Fibroblast of lung (primary cell): ENCODE measurements at regions not wholly inside any gene's neighbourhood (a gene's known extent, or its start where the extent isn't known, plus 50 kb on each side); places are given as distances from the start of the nearest gene placed in this dataset.

Source experiments
- DNase-seq, 2 donors: peaks; one replicate each; pipeline versions ENCODE4 v3.0.0 to v3.0.0-alpha.2; 2010; ENCODE audit warnings: low read depth in 2 of 2
- H2AFZ ChIP-seq: 2 replicates; pipeline ENCODE4 v1.5.1; 2012; ENCODE audit warnings: low read length, control low read depth, inconsistent platforms
- H3K27ac ChIP-seq: 2 replicates; pipeline ENCODE4 v1.5.1; 2011; ENCODE audit warnings: low read length, control low read depth; ENCODE audit not compliant: insufficient read depth
- H3K27me3 ChIP-seq: 2 replicates; pipeline ENCODE4 v1.5.1; 2011; ENCODE audit warnings: mild to moderate bottlenecking, low read length; ENCODE audit not compliant: control insufficient read depth, insufficient read depth
- H3K36me3 ChIP-seq: 2 replicates; pipeline ENCODE4 v1.5.1; 2011; ENCODE audit warnings: low read length; ENCODE audit not compliant: control insufficient read depth, insufficient read depth
- H3K4me1 ChIP-seq: 2 replicates; pipeline ENCODE4 v1.5.1; 2011; ENCODE audit warnings: low read length; ENCODE audit not compliant: control insufficient read depth, insufficient read depth; ENCODE audit errors: extremely low read depth
- H3K4me2 ChIP-seq: 2 replicates; pipeline ENCODE4 v1.5.1; 2011; ENCODE audit warnings: low read length, control low read depth; ENCODE audit not compliant: insufficient read depth; ENCODE audit errors: extremely low read depth
- H3K4me3 ChIP-seq, 4 experiments: fragments of 200-600 bp in 1 of 4; sonication (generic) in 1 of 4; replicated peaks in 1 of 4; 2 replicates each; pipeline ENCODE4 v1.5.1; 2011 to 2016; ENCODE audit warnings: low read length in 4 of 4, low read depth in 3 of 4, mild to moderate bottlenecking in 3 of 4, control low read depth in 2 of 4, inconsistent platforms in 1 of 4, mixed read lengths in 1 of 4; ENCODE audit not compliant: insufficient read depth in 1 of 4; ENCODE audit errors: control extremely low read depth in 1 of 4
- H3K79me2 ChIP-seq: 2 replicates; pipeline ENCODE4 v1.5.1; 2012; ENCODE audit warnings: mild to moderate bottlenecking, low read length, inconsistent platforms; ENCODE audit not compliant: control insufficient read depth, insufficient read depth
- H3K9ac ChIP-seq: 2 replicates; pipeline ENCODE4 v1.5.1; 2011; ENCODE audit warnings: mild to moderate bottlenecking, low read length, control low read depth; ENCODE audit not compliant: insufficient read depth
- H3K9me3 ChIP-seq: 2 replicates; pipeline ENCODE4 v1.5.1; 2012; ENCODE audit warnings: low read depth, low read length; ENCODE audit not compliant: control insufficient read depth, insufficient read depth
- H4K20me1 ChIP-seq: 2 replicates; pipeline ENCODE4 v1.5.1; 2011; ENCODE audit warnings: low read length; ENCODE audit not compliant: control insufficient read depth, insufficient read depth; ENCODE audit errors: extremely low read depth
- EZH2 ChIP-seq: IDR thresholded peaks from 2 replicates; pipeline ENCODE4 v1.5.1; 2012; ENCODE audit warnings: low read length, control low read depth, mild to moderate bottlenecking; ENCODE audit errors: missing control alignments
- TF ChIP-seq, protein P1 (sequence below), 2 donors: IDR thresholded peaks in 1 of 2; conservative IDR thresholded peaks in 1 of 2; 1 replicate in 1 of 2; 2 replicates in 1 of 2; pipeline ENCODE4 v1.5.1; 2011 to 2012; ENCODE audit warnings: low read length in 2 of 2, control low read depth in 1 of 2, inconsistent platforms in 1 of 2, low read depth in 1 of 2, mild to moderate bottlenecking in 1 of 2

DNA sequence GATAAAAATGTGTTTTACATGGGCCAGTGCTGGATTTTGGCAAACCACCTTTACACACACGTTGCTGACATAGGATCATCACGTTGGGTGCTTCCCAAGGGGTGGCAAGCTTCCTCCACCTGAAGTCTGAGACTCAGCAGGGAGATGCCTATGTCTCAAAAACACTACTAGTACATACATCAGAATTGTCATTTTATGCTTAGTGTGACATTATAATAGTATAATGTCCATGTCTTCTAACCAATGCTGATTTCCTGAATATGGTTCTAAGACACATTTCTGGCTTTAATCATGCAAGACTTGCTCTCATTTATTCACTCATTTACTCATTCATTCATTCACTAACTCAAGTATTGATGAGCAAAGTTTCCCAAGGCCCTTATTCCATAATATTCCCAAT, 322.3 kb downstream of the LNPK start:
- no peaks in the 10 kb centered on the region for H3K9me3 ChIP-seq
- H3K27me3 ChIP-seq, result no peaks in the 10 kb centered on the region
- no peaks in the 10 kb centered on the region for H4K20me1 ChIP-seq
- H2AFZ ChIP-seq, result no peak overlapping the region
- no peak overlapping the region for H3K9ac ChIP-seq
- H3K4me1 ChIP-seq, result no peaks in the 10 kb centered on the region
- no peak overlapping the region for H3K4me2 ChIP-seq
- H3K79me2 ChIP-seq, result no peaks in the 10 kb centered on the region
- TF ChIP-seq EZH2, result no peak
- TF ChIP-seq, protein P1, sequence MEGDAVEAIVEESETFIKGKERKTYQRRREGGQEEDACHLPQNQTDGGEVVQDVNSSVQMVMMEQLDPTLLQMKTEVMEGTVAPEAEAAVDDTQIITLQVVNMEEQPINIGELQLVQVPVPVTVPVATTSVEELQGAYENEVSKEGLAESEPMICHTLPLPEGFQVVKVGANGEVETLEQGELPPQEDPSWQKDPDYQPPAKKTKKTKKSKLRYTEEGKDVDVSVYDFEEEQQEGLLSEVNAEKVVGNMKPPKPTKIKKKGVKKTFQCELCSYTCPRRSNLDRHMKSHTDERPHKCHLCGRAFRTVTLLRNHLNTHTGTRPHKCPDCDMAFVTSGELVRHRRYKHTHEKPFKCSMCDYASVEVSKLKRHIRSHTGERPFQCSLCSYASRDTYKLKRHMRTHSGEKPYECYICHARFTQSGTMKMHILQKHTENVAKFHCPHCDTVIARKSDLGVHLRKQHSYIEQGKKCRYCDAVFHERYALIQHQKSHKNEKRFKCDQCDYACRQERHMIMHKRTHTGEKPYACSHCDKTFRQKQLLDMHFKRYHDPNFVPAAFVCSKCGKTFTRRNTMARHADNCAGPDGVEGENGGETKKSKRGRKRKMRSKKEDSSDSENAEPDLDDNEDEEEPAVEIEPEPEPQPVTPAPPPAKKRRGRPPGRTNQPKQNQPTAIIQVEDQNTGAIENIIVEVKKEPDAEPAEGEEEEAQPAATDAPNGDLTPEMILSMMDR (conservative IDR thresholded peaks at IDR 0.05 in 1 of 2, IDR thresholded peaks at IDR 0.05 in 1 of 2; ENCODE audit: low read depth in 1 of 2, low read length in 2 of 2), result no peak
- DNase-seq, result no peak
- no peak overlapping the region for H3K27ac ChIP-seq
- H3K36me3 ChIP-seq, result no peaks in the 10 kb centered on the region
- H3K4me3 ChIP-seq, result no peak overlapping the region

DNA sequence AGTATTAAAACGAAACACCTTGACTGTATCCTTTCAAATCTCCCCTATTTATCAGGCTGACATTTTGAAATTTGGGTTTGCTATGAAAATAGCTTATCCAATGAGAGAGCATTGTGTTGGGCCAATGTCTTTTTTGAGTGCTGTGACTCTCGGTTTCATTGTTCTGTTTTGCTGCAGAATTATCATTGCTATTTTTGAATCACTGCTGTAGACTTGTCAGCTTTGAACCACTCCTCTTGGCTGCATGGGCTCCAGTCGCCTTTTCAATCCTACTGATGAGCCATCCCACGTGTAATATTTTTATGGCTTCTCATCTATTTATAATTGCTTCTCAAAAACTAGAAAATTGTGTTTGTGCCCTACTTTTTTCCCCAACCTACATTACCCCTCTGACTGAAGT, 322.8 kb downstream of the LNPK start:
- TF ChIP-seq, protein P1 (conservative IDR thresholded peaks at IDR 0.05 in 1 of 2, IDR thresholded peaks at IDR 0.05 in 1 of 2; ENCODE audit: low read depth in 1 of 2, low read length in 2 of 2), result no peak
- no peak for TF ChIP-seq EZH2
- no peaks in the 10 kb centered on the region for H3K4me1 ChIP-seq
- H3K79me2 ChIP-seq, result no peaks in the 10 kb centered on the region
- H3K4me3 ChIP-seq, result no peak overlapping the region
- no peak for DNase-seq
- no peaks in the 10 kb centered on the region for H3K27me3 ChIP-seq
- H3K9me3 ChIP-seq, result no peaks in the 10 kb centered on the region
- H3K36me3 ChIP-seq, result no peaks in the 10 kb centered on the region
- no peak overlapping the region for H3K9ac ChIP-seq
- H3K4me2 ChIP-seq, result no peak overlapping the region
- H4K20me1 ChIP-seq, result no peaks in the 10 kb centered on the region
- H3K27ac ChIP-seq, result no peak overlapping the region
- no peak overlapping the region for H2AFZ ChIP-seq

DNA sequence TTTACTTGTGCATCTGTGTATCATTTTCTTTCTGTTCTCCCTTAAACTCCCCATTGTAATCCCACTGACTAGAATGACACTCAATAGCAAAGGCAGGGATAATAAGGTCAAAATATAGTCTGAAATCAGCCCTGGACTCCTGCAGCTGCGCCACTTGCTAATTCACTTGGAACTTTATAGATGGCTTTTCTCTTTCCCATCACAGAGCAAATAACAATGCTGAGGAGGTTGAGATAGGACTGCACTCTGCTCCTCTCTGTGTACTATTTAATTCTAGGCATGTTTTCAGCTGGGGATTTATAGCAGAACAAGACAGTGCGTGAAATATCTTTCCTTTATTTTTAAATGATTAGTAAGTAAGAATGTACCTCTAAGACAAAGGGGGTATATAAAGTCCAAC, 324.2 kb downstream of the LNPK start:
- Histone ChIP-seq H3K27me3 (no peaks in the 10 kb centered on the region), H3K4me2 (no peak overlapping the region), H3K4me1 (no peaks in the 10 kb centered on the region), H3K4me3 (no peak overlapping the region), H4K20me1 (no peaks in the 10 kb centered on the region), H3K9ac (no peak overlapping the region), H2AFZ (no peak overlapping the region), H3K36me3 (no peaks in the 10 kb centered on the region), H3K27ac (no peak overlapping the region), H3K9me3 (no peaks in the 10 kb centered on the region), H3K79me2 (no peaks in the 10 kb centered on the region)
- TF ChIP-seq, protein P1 (conservative IDR thresholded peaks at IDR 0.05 in 1 of 2, IDR thresholded peaks at IDR 0.05 in 1 of 2; ENCODE audit: low read depth in 1 of 2, low read length in 2 of 2), result no peak
- TF ChIP-seq EZH2, result no peak
- DNase-seq, result no peak
